PC-9 (cell line): ENCODE measurements at regions not wholly inside any gene's neighbourhood (a gene's known extent, or its start where the extent isn't known, plus 50 kb on each side); places are given as distances from the start of the nearest gene placed in this dataset.
"Not testable (repeated sequence)": the region's sequence is repeated elsewhere in the genome, so short reads cannot be mapped to it uniquely, and the experiment has no call there.

ENCODE experiments used
- BruUV-seq: library from RNA; stranded (reverse); fragments of 400-500 nt; replicated peaks from 2 replicates; lab custom pipeline; 2021; lab: Mats Ljungman, UMichigan
- CTCF ChIA-PET: fragments of 300-600 bp; sonication (Branson Sonifier 250); formaldehyde crosslinking; loops from one replicate; lab custom pipeline; 2022; ENCODE audit warnings: antibody characterized with exemption; lab: Charles Lee
- POLR2A ChIA-PET: fragments of 300-600 bp; sonication (Branson Sonifier 250); formaldehyde crosslinking; loops from one replicate; lab custom pipeline; 2022; ENCODE audit warnings: antibody characterized with exemption; ENCODE audit not compliant: unreplicated experiment; lab: Charles Lee
- DNase-seq, 2 experiments: peaks; one replicate each; pipeline versions ENCODE4 v3.0.0 to v3.0.0-alpha.2; 2015 to 2022; ENCODE audit warnings: mixed read lengths in 1 of 2
- H2AFZ ChIP-seq: fragments of 200-600 bp; sonication (generic); 2 replicates; pipeline ENCODE4 v1.8.1; 2017; ENCODE audit warnings: antibody characterized with exemption
- H3F3A ChIP-seq: fragments of 200-600 bp; sonication (generic); 2 replicates; pipeline ENCODE4 v1.8.1; 2017; ENCODE audit warnings: antibody characterized with exemption, mild to moderate bottlenecking, low read depth; ENCODE audit not compliant: insufficient read depth
- H3K27ac ChIP-seq: fragments of 200-600 bp; sonication (generic); 2 replicates; pipeline ENCODE4 v1.6.1; 2016; ENCODE audit warnings: mixed run types
- H3K27me3 ChIP-seq: fragments of 200-600 bp; sonication (generic); 2 replicates; pipeline ENCODE4 v1.6.1; 2016; ENCODE audit warnings: low read depth, mixed run types; ENCODE audit not compliant: insufficient read depth
- H3K36me3 ChIP-seq: fragments of 200-600 bp; sonication (generic); 2 replicates; pipeline ENCODE4 v1.6.1; 2016; ENCODE audit warnings: low read depth, mixed run types
- H3K4me1 ChIP-seq: fragments of 200-600 bp; sonication (generic); replicated peaks from 2 replicates; pipeline ENCODE4 v1.6.1; 2016; ENCODE audit warnings: mixed run types; ENCODE audit not compliant: insufficient read depth
- H3K4me2 ChIP-seq: fragments of 200-600 bp; sonication (generic); 2 replicates; pipeline ENCODE4 v1.6.1; 2017; ENCODE audit warnings: mixed run types
- H3K4me3 ChIP-seq: fragments of 200-600 bp; sonication (generic); 2 replicates; pipeline ENCODE4 v1.6.1; 2016; ENCODE audit warnings: mixed run types
- H3K79me2 ChIP-seq: fragments of 200-600 bp; sonication (generic); 2 replicates; pipeline ENCODE4 v1.6.1; 2017; ENCODE audit warnings: low read depth, mixed run types
- H3K9me2 ChIP-seq: fragments of 200-600 bp; sonication (generic); 2 replicates; pipeline ENCODE4 v1.8.1; 2017; ENCODE audit warnings: mild to moderate bottlenecking; ENCODE audit not compliant: insufficient read depth
- H3K9me3 ChIP-seq: fragments of 200-600 bp; sonication (generic); 2 replicates; pipeline ENCODE4 v1.8.1; 2016; ENCODE audit warnings: low read depth; ENCODE audit not compliant: insufficient read depth
- H4K20me1 ChIP-seq: fragments of 200-600 bp; sonication (generic); 2 replicates; pipeline ENCODE4 v1.8.1; 2017; ENCODE audit not compliant: insufficient read depth
- intact Hi-C: fragments of 100-400 bp; cut with micrococcal nuclease; formaldehyde crosslinking; loops from one replicate; pipeline ENCODE4 v1.10.0; 2022; ENCODE audit not compliant: unreplicated experiment

DNA sequence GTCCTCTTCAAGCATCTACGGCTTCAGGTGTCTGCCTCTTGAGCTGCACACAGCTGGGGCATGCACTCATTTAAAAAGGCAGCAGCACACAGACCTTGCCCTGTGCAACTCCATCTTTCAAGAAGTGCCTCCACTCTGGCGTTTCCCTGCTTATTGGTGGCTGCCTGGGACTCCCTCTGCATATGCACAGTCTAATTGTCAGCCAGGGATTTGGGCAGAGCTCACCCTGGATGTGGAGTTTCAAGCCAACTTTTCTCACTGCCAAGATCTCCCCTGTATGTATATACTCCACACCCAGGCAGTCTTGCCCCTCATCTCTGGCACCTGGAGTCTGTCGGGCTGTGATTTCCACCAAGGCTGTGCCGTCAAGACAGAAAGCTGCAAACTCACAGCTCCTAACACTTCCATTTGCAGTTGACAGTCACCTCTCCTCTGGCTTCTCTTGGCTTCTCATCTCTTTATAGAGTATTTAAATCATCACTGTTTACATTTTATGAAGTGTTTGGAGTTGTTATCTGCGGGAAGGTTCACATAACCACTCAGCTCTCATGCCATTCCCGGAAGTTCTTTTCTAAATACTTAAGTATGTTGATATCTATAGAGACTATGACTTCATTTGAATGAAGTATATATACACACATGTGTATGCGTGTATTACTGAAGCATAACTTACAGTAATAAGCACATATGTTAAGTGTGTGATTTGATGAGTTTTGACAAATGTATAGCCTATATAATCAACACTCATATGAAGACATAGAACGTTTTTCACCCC, 128.2 kb downstream of the NPIPB11 start:
- DNase-seq, H4K20me1 ChIP-seq, POLR2A ChIA-PET, CTCF ChIA-PET, H3K9me2 ChIP-seq, BruUV-seq, H3K79me2 ChIP-seq, H3K4me3 ChIP-seq, intact Hi-C loops, H3K27me3 ChIP-seq, H3K9me3 ChIP-seq, H3K4me1 ChIP-seq, H3K36me3 ChIP-seq, H3K4me2 ChIP-seq, H3F3A ChIP-seq, H3K27ac ChIP-seq, H2AFZ ChIP-seq: not testable (repeated sequence)

DNA sequence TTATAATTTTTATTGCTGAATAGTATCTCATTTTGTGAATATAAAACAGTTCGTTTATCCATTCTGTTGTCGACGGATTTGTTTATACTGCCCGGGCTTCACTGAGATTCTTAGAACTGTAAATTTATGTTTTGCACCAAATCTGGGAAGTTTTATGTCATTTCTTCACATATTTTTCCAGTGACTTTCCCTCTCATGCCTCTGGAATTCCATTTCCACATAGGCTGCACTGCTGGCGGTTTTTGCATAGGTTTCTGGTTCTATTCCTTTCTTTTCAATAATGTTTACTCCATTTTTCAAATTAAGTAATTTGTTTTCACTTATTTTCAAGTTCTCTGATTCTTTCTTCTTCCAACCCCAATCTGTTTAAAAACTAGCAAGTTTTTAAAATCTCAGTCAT, 130.1 kb downstream of the NPIPB11 start:
- H3K9me2 ChIP-seq, DNase-seq, H3K4me3 ChIP-seq, H3K79me2 ChIP-seq, BruUV-seq, H3K4me2 ChIP-seq, H3K27me3 ChIP-seq, intact Hi-C loops, POLR2A ChIA-PET, H4K20me1 ChIP-seq, CTCF ChIA-PET, H3K9me3 ChIP-seq, H3K27ac ChIP-seq, H3K36me3 ChIP-seq, H2AFZ ChIP-seq: not testable (repeated sequence)
- Histone ChIP-seq H3K4me1 (peaks cover 15% of the 10 kb centered on the region), H3F3A (peaks cover 12% of the 10 kb centered on the region)

DNA sequence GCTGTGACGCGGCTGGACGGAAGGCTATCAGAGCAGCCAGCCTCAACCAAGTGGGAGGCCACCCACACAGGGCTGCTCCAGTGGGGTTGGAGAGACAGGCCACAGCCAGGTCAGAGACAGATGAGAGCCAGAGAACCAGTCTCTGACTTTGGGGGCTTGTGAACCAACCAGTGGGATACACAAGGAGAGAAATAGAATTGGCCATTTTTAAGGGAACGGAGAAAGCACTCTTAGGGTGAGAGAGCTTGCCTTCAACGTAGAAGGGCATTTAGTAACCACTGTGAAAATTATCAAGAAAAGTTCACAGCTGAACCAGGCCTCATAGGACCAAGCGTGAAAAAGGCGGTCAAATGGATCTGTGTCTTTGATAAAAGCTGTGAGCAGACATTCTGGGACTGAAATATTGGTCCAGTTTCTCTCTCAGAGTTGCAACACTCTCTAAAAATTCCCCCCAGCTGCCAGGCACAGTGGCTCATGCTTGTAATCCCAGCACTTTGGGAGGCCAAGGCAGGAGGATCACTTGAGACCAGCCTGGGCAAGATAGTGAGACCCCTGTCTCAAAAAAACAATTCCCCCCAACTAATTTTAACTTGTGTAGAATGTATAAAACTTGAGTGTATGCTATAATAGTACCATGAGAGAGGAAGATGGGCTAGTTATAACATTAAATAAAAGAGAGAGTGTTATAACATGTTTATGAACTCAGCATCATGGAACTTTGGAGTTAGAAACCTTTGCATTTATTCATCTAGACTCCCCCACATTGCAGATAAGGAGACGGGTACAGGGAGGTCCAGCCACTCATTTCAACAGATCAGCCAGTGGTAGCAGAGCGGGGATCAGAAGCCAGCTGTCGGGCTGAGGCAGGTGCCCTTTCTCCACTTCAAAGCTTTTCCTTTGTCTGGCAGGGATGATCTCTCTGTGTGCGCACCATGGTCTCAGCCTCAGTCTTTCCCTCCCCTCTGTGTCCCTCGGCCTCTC, 132.2 kb downstream of the NPIPB11 start:
- H3K27me3 ChIP-seq, H3K4me3 ChIP-seq, H3K79me2 ChIP-seq, H3K9me3 ChIP-seq, POLR2A ChIA-PET, H3K27ac ChIP-seq, BruUV-seq, H2AFZ ChIP-seq, H4K20me1 ChIP-seq, CTCF ChIA-PET, DNase-seq, intact Hi-C loops, H3K4me2 ChIP-seq, H3K9me2 ChIP-seq, H3K36me3 ChIP-seq: not testable (repeated sequence)
- Histone ChIP-seq H3F3A (peaks cover 25% of the 10 kb centered on the region), H3K4me1 (peaks cover 28% of the 10 kb centered on the region)

- CTCF ChIA-PET = not testable (repeated sequence)
Measured at GRCh38 chr16:29273298-29274054, 133.0 kb downstream of the NPIPB11 start.

GRCh38 chr16:29271721-29272675, 134.5 kb downstream of the NPIPB11 start:
- peak overlapping the region; percentile 51 for H3K4me2 ChIP-seq
- H3K4me3 ChIP-seq, POLR2A ChIA-PET, H3K27me3 ChIP-seq, BruUV-seq, H2AFZ ChIP-seq, intact Hi-C loops, CTCF ChIA-PET, H4K20me1 ChIP-seq, H3K36me3 ChIP-seq, H3K9me2 ChIP-seq, H3K9me3 ChIP-seq: not testable (repeated sequence)
- H3K4me1 ChIP-seq = peaks cover 49% of the 10 kb centered on the region
- peak overlapping the region; percentile 92 for H3K27ac ChIP-seq
- peaks cover 14% of the 10 kb centered on the region for H3K79me2 ChIP-seq
- peaks cover 31% of the 10 kb centered on the region for H3F3A ChIP-seq
- peak; percentile 46 to 84 for DNase-seq

More at GRCh38 chr16:29273298-29274054, 133.0 kb downstream of the NPIPB11 start:
- peaks cover 28% of the 10 kb centered on the region for H3F3A ChIP-seq
- peak overlapping the region; percentile 92 for H3K27ac ChIP-seq
- intact Hi-C loops, POLR2A ChIA-PET, H3K4me3 ChIP-seq, BruUV-seq, H2AFZ ChIP-seq, H3K9me3 ChIP-seq, H3K79me2 ChIP-seq, H3K27me3 ChIP-seq, H4K20me1 ChIP-seq, H3K9me2 ChIP-seq, H3K36me3 ChIP-seq: not testable (repeated sequence)
- peak overlapping the region; percentile 51; the same call in 1 of the 2 replicates for H3K4me2 ChIP-seq
- DNase-seq = peak in 1 of 2 experiments; percentile 51
- H3K4me1 ChIP-seq = peaks cover 34% of the 10 kb centered on the region

DNA sequence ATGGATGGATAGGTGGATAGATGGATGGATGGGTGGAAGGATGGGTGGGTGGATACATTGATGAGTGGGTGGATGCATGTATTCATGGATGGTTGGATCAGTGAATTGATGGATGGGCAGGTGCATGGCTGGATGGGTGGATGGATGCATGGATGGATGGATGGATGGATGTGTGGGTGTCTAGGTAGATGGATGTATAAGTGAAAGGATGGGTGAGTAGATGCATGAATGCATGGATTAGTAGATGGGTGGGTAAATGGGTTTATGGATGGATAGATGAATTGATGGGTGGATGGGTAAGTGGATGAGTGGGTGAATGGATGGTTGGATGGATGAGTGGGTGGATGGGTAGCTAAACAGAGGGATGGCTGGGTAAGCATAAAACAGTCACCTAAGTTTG, 135.6 kb downstream of the NPIPB11 start:
- POLR2A ChIA-PET, H2AFZ ChIP-seq, H3K27me3 ChIP-seq, DNase-seq, BruUV-seq, H3K9me3 ChIP-seq, H3K9me2 ChIP-seq, H3K4me3 ChIP-seq, H4K20me1 ChIP-seq, intact Hi-C loops, H3K36me3 ChIP-seq, CTCF ChIA-PET: not testable (repeated sequence)
- Histone ChIP-seq H3F3A (peaks cover 31% of the 10 kb centered on the region), H3K4me1 (peaks cover 53% of the 10 kb centered on the region), H3K27ac (peak overlapping the region; percentile 92), H3K4me2 (peak overlapping the region; percentile 51), H3K79me2 (peaks cover 15% of the 10 kb centered on the region)
